Neural crest cell (in vitro differentiated cells): ENCODE measurements at regions not wholly inside any gene's neighbourhood (a gene's known extent, or its start where the extent isn't known, plus 50 kb on each side); places are given as distances from the start of the nearest gene placed in this dataset.
"Not testable (repeated sequence)": the region's sequence is repeated elsewhere in the genome, so short reads cannot be mapped to it uniquely, and the experiment has no call there.

ENCODE experiments used
- DNase-seq: peaks from one replicate; pipeline ENCODE4 v3.0.0; 2021; ENCODE audit warnings: low read depth, mixed read lengths, low spot score
- H3K27ac Mint-ChIP-seq: one replicate; pipeline ENCODE4 v1.8.0; 2021; ENCODE audit warnings: mild to moderate bottlenecking, mixed read lengths; ENCODE audit not compliant: unreplicated experiment
- H3K27me3 Mint-ChIP-seq: 2 replicates; pipeline ENCODE4 v1.8.0; 2021; ENCODE audit warnings: low read depth, mild to moderate bottlenecking, mixed read lengths
- H3K36me3 Mint-ChIP-seq: 2 replicates; pipeline ENCODE4 v1.8.0; 2021; ENCODE audit warnings: low read depth, mild to moderate bottlenecking, mixed read lengths
- H3K4me1 Mint-ChIP-seq: 2 replicates; pipeline ENCODE4 v1.8.0; 2021; ENCODE audit warnings: mixed read lengths
- H3K4me3 Mint-ChIP-seq: one replicate; pipeline ENCODE4 v1.8.0; 2021; ENCODE audit warnings: mild to moderate bottlenecking, mixed read lengths
- H3K9me3 Mint-ChIP-seq: 2 replicates; pipeline ENCODE4 v1.8.0; 2021; ENCODE audit warnings: mixed read lengths
- CTCF ChIP-seq: fragments of 200-600 bp; sonication (generic); conservative IDR thresholded peaks from 2 replicates; pipeline ENCODE4 v1.5.0; 2021; ENCODE audit warnings: antibody characterized with exemption, mild to moderate bottlenecking

- Mint-ChIP-seq H3K36me3 (no peaks in the 10 kb centered on the region), H3K27ac (no peak overlapping the region), H3K4me1 (no peaks in the 10 kb centered on the region), H3K27me3 (no peaks in the 10 kb centered on the region), H3K9me3 (no peaks in the 10 kb centered on the region), H3K4me3 (no peak overlapping the region)
- no peak for TF ChIP-seq CTCF
- DNase-seq: no peak
Observed at GRCh38 chr18:73674125-73674865, 473.3 kb downstream of the FBXO15 start.

GRCh38 chr18:73671480-73671879 lies 476.2 kb downstream of the FBXO15 start:
- not testable (repeated sequence) for H3K36me3 Mint-ChIP-seq, H3K27me3 Mint-ChIP-seq, H3K27ac Mint-ChIP-seq, DNase-seq, H3K4me3 Mint-ChIP-seq, H3K4me1 Mint-ChIP-seq, H3K9me3 Mint-ChIP-seq

- Mint-ChIP-seq H3K36me3 (no peaks in the 10 kb centered on the region), H3K4me1 (no peaks in the 10 kb centered on the region), H3K9me3 (no peaks in the 10 kb centered on the region), H3K4me3 (no peak overlapping the region), H3K27me3 (no peaks in the 10 kb centered on the region), H3K27ac (no peak overlapping the region)
- DNase-seq: no peak
- no peak for TF ChIP-seq CTCF
Observed at GRCh38 chr18:73670524-73670923, 477.1 kb downstream of the FBXO15 start.

GRCh38 chr18:73670039-73670438 lies 477.6 kb downstream of the FBXO15 start:
- no peak for DNase-seq
- no peak for TF ChIP-seq CTCF
- H3K9me3 Mint-ChIP-seq: no peaks in the 10 kb centered on the region
- no peaks in the 10 kb centered on the region for H3K4me1 Mint-ChIP-seq
- no peaks in the 10 kb centered on the region for H3K27me3 Mint-ChIP-seq
- no peak overlapping the region for H3K27ac Mint-ChIP-seq
- no peaks in the 10 kb centered on the region for H3K36me3 Mint-ChIP-seq
- no peak overlapping the region for H3K4me3 Mint-ChIP-seq

GRCh38 chr18:73669297-73669696 lies 478.3 kb downstream of the FBXO15 start:
- no peaks in the 10 kb centered on the region for H3K36me3 Mint-ChIP-seq
- no peak for DNase-seq
- H3K27ac Mint-ChIP-seq: no peak overlapping the region
- H3K27me3 Mint-ChIP-seq: no peaks in the 10 kb centered on the region
- H3K4me3 Mint-ChIP-seq: no peak overlapping the region
- no peak for TF ChIP-seq CTCF
- H3K9me3 Mint-ChIP-seq: no peaks in the 10 kb centered on the region
- H3K4me1 Mint-ChIP-seq: no peaks in the 10 kb centered on the region

GRCh38 chr18:73668051-73668450 lies 479.6 kb downstream of the FBXO15 start:
- Mint-ChIP-seq H3K4me3 (no peak overlapping the region), H3K9me3 (no peaks in the 10 kb centered on the region), H3K4me1 (no peaks in the 10 kb centered on the region), H3K27ac (no peak overlapping the region), H3K27me3 (no peaks in the 10 kb centered on the region), H3K36me3 (no peaks in the 10 kb centered on the region)
- TF ChIP-seq CTCF: no peak
- DNase-seq: no peak
